ENCODE measurements at regions not wholly inside any gene's neighbourhood (a gene's known extent, or its start where the extent isn't known, plus 50 kb on each side); places are given as distances from the start of the nearest gene placed in this dataset.

- Histone ChIP-seq H3K4me3 (ENCODE audit: low read depth, low read length) (no peak overlapping the region), H3K27me3 (ENCODE audit: control insufficient read depth, insufficient read depth, low read length) (no peaks in the 10 kb centered on the region), H3K36me3 (ENCODE audit: control insufficient read depth, insufficient read depth, low read length) (no peaks in the 10 kb centered on the region), H3K9me3 (ENCODE audit: control insufficient read depth, insufficient read depth, low read length) (no peaks in the 10 kb centered on the region), H3K27ac (ENCODE audit: low read depth, low read length) (no peak overlapping the region), H3K4me1 (ENCODE audit: control insufficient read depth, insufficient read depth, low read length) (no peaks in the 10 kb centered on the region)
- DNase-seq (ENCODE audit: low read depth in 4 of 6, low spot score in 6 of 6) = no peak
- 98% methylated on average over 17 of the region's 17 CpGs for WGBS (ENCODE audit: insufficient coverage)
These were observed 871.6 kb downstream of the SLITRK6 start for GRCh38 chr13:84927442-84928169.

GRCh38 chr13:84925443-84925842 lies 873.8 kb downstream of the SLITRK6 start:
- Histone ChIP-seq H3K36me3 (ENCODE audit: control insufficient read depth, insufficient read depth, low read length) (no peaks in the 10 kb centered on the region), H3K4me1 (ENCODE audit: control insufficient read depth, insufficient read depth, low read length) (no peaks in the 10 kb centered on the region), H3K27me3 (ENCODE audit: control insufficient read depth, insufficient read depth, low read length) (no peaks in the 10 kb centered on the region), H3K4me3 (ENCODE audit: low read depth, low read length) (no peak overlapping the region), H3K9me3 (ENCODE audit: control insufficient read depth, insufficient read depth, low read length) (no peaks in the 10 kb centered on the region), H3K27ac (ENCODE audit: low read depth, low read length) (no peak overlapping the region)
- no CpG with 5 or more reads among the region's 4 CpGs for WGBS (ENCODE audit: insufficient coverage)
- DNase-seq (ENCODE audit: low read depth in 4 of 6, low spot score in 6 of 6) = no peak

GRCh38 chr13:84923831-84924230 lies 875.4 kb downstream of the SLITRK6 start:
- Histone ChIP-seq H3K27ac (ENCODE audit: low read depth, low read length) (no peak overlapping the region), H3K27me3 (ENCODE audit: control insufficient read depth, insufficient read depth, low read length) (no peaks in the 10 kb centered on the region), H3K9me3 (ENCODE audit: control insufficient read depth, insufficient read depth, low read length) (no peaks in the 10 kb centered on the region), H3K36me3 (ENCODE audit: control insufficient read depth, insufficient read depth, low read length) (no peaks in the 10 kb centered on the region), H3K4me3 (ENCODE audit: low read depth, low read length) (no peak overlapping the region), H3K4me1 (ENCODE audit: control insufficient read depth, insufficient read depth, low read length) (no peaks in the 10 kb centered on the region)
- no CpG with 5 or more reads among the region's 1 CpG for WGBS (ENCODE audit: insufficient coverage)
- no peak for DNase-seq (ENCODE audit: low read depth in 4 of 6, low spot score in 6 of 6)

GRCh38 chr13:84917252-84917878 lies 881.9 kb downstream of the SLITRK6 start:
- Histone ChIP-seq H3K36me3 (ENCODE audit: control insufficient read depth, insufficient read depth, low read length) (no peaks in the 10 kb centered on the region), H3K27me3 (ENCODE audit: control insufficient read depth, insufficient read depth, low read length) (no peaks in the 10 kb centered on the region), H3K4me1 (ENCODE audit: control insufficient read depth, insufficient read depth, low read length) (no peaks in the 10 kb centered on the region), H3K9me3 (ENCODE audit: control insufficient read depth, insufficient read depth, low read length) (no peaks in the 10 kb centered on the region), H3K4me3 (ENCODE audit: low read depth, low read length) (no peak overlapping the region), H3K27ac (ENCODE audit: low read depth, low read length) (no peak overlapping the region)
- DNase-seq (ENCODE audit: low read depth in 4 of 6, low spot score in 6 of 6) = peak in 5 of 6 donors; percentile 18 to 81 (median 29)
- no CpG with 5 or more reads among the region's 4 CpGs for WGBS (ENCODE audit: insufficient coverage)

- no peaks in the 10 kb centered on the region for H3K4me1 ChIP-seq (ENCODE audit: control insufficient read depth, insufficient read depth, low read length)
- no peaks in the 10 kb centered on the region for H3K36me3 ChIP-seq (ENCODE audit: control insufficient read depth, insufficient read depth, low read length)
- no peak for DNase-seq (ENCODE audit: low read depth in 4 of 6, low spot score in 6 of 6)
- no peaks in the 10 kb centered on the region for H3K9me3 ChIP-seq (ENCODE audit: control insufficient read depth, insufficient read depth, low read length)
- H3K27ac ChIP-seq (ENCODE audit: low read depth, low read length) = no peak overlapping the region
- WGBS (ENCODE audit: insufficient coverage) = no CpG with 5 or more reads among the region's 2 CpGs
- H3K27me3 ChIP-seq (ENCODE audit: control insufficient read depth, insufficient read depth, low read length) = no peaks in the 10 kb centered on the region
- no peak overlapping the region for H3K4me3 ChIP-seq (ENCODE audit: low read depth, low read length)
These were observed 886.5 kb downstream of the SLITRK6 start for GRCh38 chr13:84912720-84913119.

GRCh38 chr13:84910423-84910822 lies 888.8 kb downstream of the SLITRK6 start:
- no peak for DNase-seq (ENCODE audit: low read depth in 4 of 6, low spot score in 6 of 6)
- WGBS (ENCODE audit: insufficient coverage) = no CpG with 5 or more reads among the region's 2 CpGs
- no peak overlapping the region for H3K4me3 ChIP-seq (ENCODE audit: low read depth, low read length)

GRCh38 chr13:84903391-84903790 lies 895.8 kb downstream of the SLITRK6 start:
- H3K4me3 ChIP-seq (ENCODE audit: low read depth, low read length) = no peak overlapping the region
- no peaks in the 10 kb centered on the region for H3K4me1 ChIP-seq (ENCODE audit: control insufficient read depth, insufficient read depth, low read length)
- no peaks in the 10 kb centered on the region for H3K27me3 ChIP-seq (ENCODE audit: control insufficient read depth, insufficient read depth, low read length)
- H3K36me3 ChIP-seq (ENCODE audit: control insufficient read depth, insufficient read depth, low read length) = no peaks in the 10 kb centered on the region
- DNase-seq (ENCODE audit: low read depth in 4 of 6, low spot score in 6 of 6) = no peak
- H3K27ac ChIP-seq (ENCODE audit: low read depth, low read length) = no peak overlapping the region
- H3K9me3 ChIP-seq (ENCODE audit: control insufficient read depth, insufficient read depth, low read length) = no peaks in the 10 kb centered on the region
- 67% methylated on average over 1 of the region's 4 CpGs for WGBS (ENCODE audit: insufficient coverage)

More at GRCh38 chr13:84910423-84910822, 888.8 kb downstream of the SLITRK6 start:
- no peaks in the 10 kb centered on the region for H3K27me3 ChIP-seq (ENCODE audit: control insufficient read depth, insufficient read depth, low read length)
- no peaks in the 10 kb centered on the region for H3K9me3 ChIP-seq (ENCODE audit: control insufficient read depth, insufficient read depth, low read length)
- H3K36me3 ChIP-seq (ENCODE audit: control insufficient read depth, insufficient read depth, low read length) = no peaks in the 10 kb centered on the region
- H3K4me1 ChIP-seq (ENCODE audit: control insufficient read depth, insufficient read depth, low read length) = no peaks in the 10 kb centered on the region
- no peak overlapping the region for H3K27ac ChIP-seq (ENCODE audit: low read depth, low read length)

GRCh38 chr13:84902243-84902642 lies 897.0 kb downstream of the SLITRK6 start:
- Histone ChIP-seq H3K27me3 (ENCODE audit: control insufficient read depth, insufficient read depth, low read length) (no peaks in the 10 kb centered on the region), H3K4me1 (ENCODE audit: control insufficient read depth, insufficient read depth, low read length) (no peaks in the 10 kb centered on the region), H3K36me3 (ENCODE audit: control insufficient read depth, insufficient read depth, low read length) (no peaks in the 10 kb centered on the region), H3K4me3 (ENCODE audit: low read depth, low read length) (no peak overlapping the region), H3K9me3 (ENCODE audit: control insufficient read depth, insufficient read depth, low read length) (no peaks in the 10 kb centered on the region), H3K27ac (ENCODE audit: low read depth, low read length) (no peak overlapping the region)
- no CpG with 5 or more reads among the region's 1 CpG for WGBS (ENCODE audit: insufficient coverage)
- no peak for DNase-seq (ENCODE audit: low read depth in 4 of 6, low spot score in 6 of 6)

- Histone ChIP-seq H3K27ac (ENCODE audit: low read depth, low read length) (no peak overlapping the region), H3K36me3 (ENCODE audit: control insufficient read depth, insufficient read depth, low read length) (no peaks in the 10 kb centered on the region), H3K27me3 (ENCODE audit: control insufficient read depth, insufficient read depth, low read length) (no peaks in the 10 kb centered on the region), H3K9me3 (ENCODE audit: control insufficient read depth, insufficient read depth, low read length) (no peaks in the 10 kb centered on the region), H3K4me3 (ENCODE audit: low read depth, low read length) (no peak overlapping the region), H3K4me1 (ENCODE audit: control insufficient read depth, insufficient read depth, low read length) (no peaks in the 10 kb centered on the region)
- no CpG with 5 or more reads among the region's 9 CpGs for WGBS (ENCODE audit: insufficient coverage)
- DNase-seq (ENCODE audit: low read depth in 4 of 6, low spot score in 6 of 6) = peak in 5 of 6 donors; percentile 59 to 94 (median 67)
These were observed 903.1 kb downstream of the SLITRK6 start for GRCh38 chr13:84896128-84896527.

GRCh38 chr13:84894749-84895148 lies 904.5 kb downstream of the SLITRK6 start:
- H3K4me1 ChIP-seq (ENCODE audit: control insufficient read depth, insufficient read depth, low read length) = no peaks in the 10 kb centered on the region
- H3K4me3 ChIP-seq (ENCODE audit: low read depth, low read length) = no peak overlapping the region
- H3K27ac ChIP-seq (ENCODE audit: low read depth, low read length) = no peak overlapping the region
- H3K36me3 ChIP-seq (ENCODE audit: control insufficient read depth, insufficient read depth, low read length) = no peaks in the 10 kb centered on the region
- H3K27me3 ChIP-seq (ENCODE audit: control insufficient read depth, insufficient read depth, low read length) = no peaks in the 10 kb centered on the region
- 98% methylated on average over 19 of the region's 23 CpGs for WGBS (ENCODE audit: insufficient coverage)
- no peaks in the 10 kb centered on the region for H3K9me3 ChIP-seq (ENCODE audit: control insufficient read depth, insufficient read depth, low read length)
- no peak for DNase-seq (ENCODE audit: low read depth in 4 of 6, low spot score in 6 of 6)

All from spinal cord (tissue), 9 donors.